SK-N-MC (cell line): ENCODE measurements at regions not wholly inside any gene's neighbourhood (a gene's known extent, or its start where the extent isn't known, plus 50 kb on each side); places are given as distances from the start of the nearest gene placed in this dataset.

Experiments
- EZH2 ChIP-seq: fragments of 200-600 bp; sonication (generic); IDR thresholded peaks from one replicate; pipeline ENCODE4 v1.6.1; 2017; ENCODE audit warnings: antibody characterized with exemption
- POLR2AphosphoS5 ChIP-seq: IDR thresholded peaks from 2 replicates; pipeline ENCODE4 v1.6.1; 2012; ENCODE audit warnings: mild to moderate bottlenecking, low read depth, low read length, borderline replicate concordance

DNA sequence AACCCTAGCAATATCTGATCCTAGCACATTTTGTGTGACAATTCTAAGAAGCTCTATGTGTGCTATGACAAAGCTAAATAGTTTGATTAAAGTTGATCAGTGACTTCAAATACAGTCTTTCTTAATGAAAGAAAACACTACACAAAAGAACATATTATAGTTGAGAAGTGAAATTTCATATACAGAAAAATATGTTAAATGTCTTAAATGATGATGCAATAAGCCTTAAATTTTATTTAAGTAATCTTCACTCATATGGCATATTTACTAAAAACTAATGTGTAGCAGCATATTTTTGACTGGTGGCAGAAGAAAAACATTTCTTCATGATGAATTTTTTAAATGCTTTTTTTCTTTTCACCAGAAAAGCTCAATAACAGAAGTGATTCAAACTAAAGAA, 485.5 kb downstream of the TUSC7 start:
- TF ChIP-seq EZH2 (no peak), POLR2AphosphoS5 (no peak)
